HEK293T (cell line): ENCODE measurements at regions not wholly inside any gene's neighbourhood (a gene's known extent, or its start where the extent isn't known, plus 50 kb on each side); places are given as distances from the start of the nearest gene placed in this dataset.
"Not testable (repeated sequence)": the region's sequence is repeated elsewhere in the genome, so short reads cannot be mapped to it uniquely, and the experiment has no call there.

ENCODE experiments used
- CTBP1 ChIP-seq: fragments of 450-650 bp; IDR thresholded peaks from 2 replicates; pipeline ENCODE4 v1.6.1; 2016; ENCODE audit warnings: borderline replicate concordance
- SP1 ChIP-seq: fragments of 450-650 bp; IDR thresholded peaks from 2 replicates; pipeline ENCODE4 v1.6.1; 2017
- TF ChIP-seq, protein P1 (sequence below): fragments of 450-650 bp; IDR thresholded peaks from 2 replicates; pipeline ENCODE4 v1.6.1; 2016

GRCh38 chr7:150087478-150087877, 213.7 kb downstream of the ATP6V0E2 start:
- not testable (repeated sequence) for TF ChIP-seq CTBP1, SP1
- TF ChIP-seq, protein P1, sequence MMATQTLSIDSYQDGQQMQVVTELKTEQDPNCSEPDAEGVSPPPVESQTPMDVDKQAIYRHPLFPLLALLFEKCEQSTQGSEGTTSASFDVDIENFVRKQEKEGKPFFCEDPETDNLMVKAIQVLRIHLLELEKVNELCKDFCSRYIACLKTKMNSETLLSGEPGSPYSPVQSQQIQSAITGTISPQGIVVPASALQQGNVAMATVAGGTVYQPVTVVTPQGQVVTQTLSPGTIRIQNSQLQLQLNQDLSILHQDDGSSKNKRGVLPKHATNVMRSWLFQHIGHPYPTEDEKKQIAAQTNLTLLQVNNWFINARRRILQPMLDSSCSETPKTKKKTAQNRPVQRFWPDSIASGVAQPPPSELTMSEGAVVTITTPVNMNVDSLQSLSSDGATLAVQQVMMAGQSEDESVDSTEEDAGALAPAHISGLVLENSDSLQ, result not testable (repeated sequence)
